SK-N-SH treated with all-trans-retinoic acid at 6 μM for 48 hours (cell line): ENCODE measurements at regions not wholly inside any gene's neighbourhood (a gene's known extent, or its start where the extent isn't known, plus 50 kb on each side); places are given as distances from the start of the nearest gene placed in this dataset.

ENCODE experiments used
- BACH2 ChIP-seq: fragments of 250-450 bp; sonication (Bioruptor Pico); IDR thresholded peaks from 2 replicates; pipeline ENCODE4 v1.9.0; 2021; ENCODE audit warnings: mild to moderate bottlenecking, borderline replicate concordance
- CSDC2 ChIP-seq: fragments of 250-450 bp; sonication (Bioruptor Pico); IDR thresholded peaks from 2 replicates; pipeline ENCODE4 v1.5.0; 2020; ENCODE audit warnings: mild to moderate bottlenecking, moderate library complexity
- ZFP30 ChIP-seq: fragments of 450-650 bp; formaldehyde crosslinking; IDR thresholded peaks from 2 replicates; pipeline ENCODE4 v1.5.0; 2022; ENCODE audit warnings: mild to moderate bottlenecking, moderate library complexity
- TF ChIP-seq, protein P1 (sequence below): fragments of 250-450 bp; sonication (Bioruptor Pico); IDR thresholded peaks from 2 replicates; pipeline ENCODE4 v1.5.1; 2020; ENCODE audit warnings: low read depth, mild to moderate bottlenecking, moderate library complexity

GRCh38 chr13:38566023-38566422 is 120.9 kb upstream of the FREM2 start:
- TF ChIP-seq ZFP30 (CRISPR knock-in tag) (no peak), CSDC2 (no peak), BACH2 (CRISPR knock-in tag) (no peak)
- TF ChIP-seq, protein P1, sequence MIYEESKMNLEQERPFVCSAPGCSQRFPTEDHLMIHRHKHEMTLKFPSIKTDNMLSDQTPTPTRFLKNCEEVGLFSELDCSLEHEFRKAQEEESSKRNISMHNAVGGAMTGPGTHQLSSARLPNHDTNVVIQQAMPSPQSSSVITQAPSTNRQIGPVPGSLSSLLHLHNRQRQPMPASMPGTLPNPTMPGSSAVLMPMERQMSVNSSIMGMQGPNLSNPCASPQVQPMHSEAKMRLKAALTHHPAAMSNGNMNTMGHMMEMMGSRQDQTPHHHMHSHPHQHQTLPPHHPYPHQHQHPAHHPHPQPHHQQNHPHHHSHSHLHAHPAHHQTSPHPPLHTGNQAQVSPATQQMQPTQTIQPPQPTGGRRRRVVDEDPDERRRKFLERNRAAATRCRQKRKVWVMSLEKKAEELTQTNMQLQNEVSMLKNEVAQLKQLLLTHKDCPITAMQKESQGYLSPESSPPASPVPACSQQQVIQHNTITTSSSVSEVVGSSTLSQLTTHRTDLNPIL (CRISPR knock-in tag), result no peak
